ENCODE measurements at regions not wholly inside any gene's neighbourhood (a gene's known extent, or its start where the extent isn't known, plus 50 kb on each side); places are given as distances from the start of the nearest gene placed in this dataset.

- H3K9me1 ChIP-seq (ENCODE audit: control insufficient read depth, extremely low read depth, insufficient read depth, low read length) = no peaks in the 10 kb centered on the region
- H3K27me3 ChIP-seq (ENCODE audit: control insufficient read depth, extremely low read depth, insufficient read depth, low read length) = peaks cover 5% of the 10 kb centered on the region
- no peak overlapping the region for H3K9ac ChIP-seq (ENCODE audit: control insufficient read depth, extremely low read depth, insufficient read depth, low read length)
- TF ChIP-seq CTCF (optimal IDR thresholded peaks at IDR 0.05 in 1 of 3, IDR thresholded peaks at IDR 0.05 in 1 of 3, conservative IDR thresholded peaks at IDR 0.05 in 1 of 3; ENCODE audit: extremely low read depth in 1 of 3, insufficient read depth in 2 of 3, low read length in 3 of 3) (no peak), EZH2 (IDR thresholded peaks at IDR 0.05; ENCODE audit: low read length) (no peak)
- no peaks in the 10 kb centered on the region for H3K4me1 ChIP-seq (ENCODE audit: control insufficient read depth, extremely low read depth, insufficient read depth, low read length)
- dilution Hi-C loops (cut with MboI; ENCODE audit: extremely low pct_ligation_motif_present, low sequenced_read_pairs) = no loop called here
- no peak overlapping the region for H3K4me2 ChIP-seq (ENCODE audit: control insufficient read depth, extremely low read depth, insufficient read depth, low read depth, low read length)
- no peaks in the 10 kb centered on the region for H3K36me3 ChIP-seq (ENCODE audit: control insufficient read depth in 2 of 2, extremely low read depth in 1 of 2, insufficient read depth in 2 of 2, low read length in 2 of 2)
- no peaks in the 10 kb centered on the region for H4K20me1 ChIP-seq (ENCODE audit: control insufficient read depth, extremely low read depth, insufficient read depth, low read length)
- no peak overlapping the region for H3K27ac ChIP-seq (ENCODE audit: control insufficient read depth, insufficient read depth, low read length)
- H2AFZ ChIP-seq (ENCODE audit: control insufficient read depth, low read length) = no peak overlapping the region
- no peaks in the 10 kb centered on the region for H3K79me2 ChIP-seq (ENCODE audit: control insufficient read depth, insufficient read depth, low read length)
- H3K4me3 ChIP-seq (ENCODE audit: control insufficient read depth in 2 of 3, extremely low read depth in 1 of 3, insufficient read depth in 2 of 3, low read depth in 1 of 3, low read length in 3 of 3) = no peak overlapping the region
- DNase-seq (ENCODE audit: low read depth, low spot score) (no peak), FAIRE-seq (no peak)
- H3K9me3 ChIP-seq (ENCODE audit: control insufficient read depth, low read depth, low read length) = no peaks in the 10 kb centered on the region
Observed at GRCh38 chr7:131787101-131787500, 230.7 kb upstream of the PODXL start.

- no peak overlapping the region for H2AFZ ChIP-seq (ENCODE audit: control insufficient read depth, low read length)
- H3K36me3 ChIP-seq (ENCODE audit: control insufficient read depth in 2 of 2, extremely low read depth in 1 of 2, insufficient read depth in 2 of 2, low read length in 2 of 2) = no peaks in the 10 kb centered on the region
- peaks cover 14% of the 10 kb centered on the region for H3K27me3 ChIP-seq (ENCODE audit: control insufficient read depth, extremely low read depth, insufficient read depth, low read length)
- H3K4me2 ChIP-seq (ENCODE audit: control insufficient read depth, extremely low read depth, insufficient read depth, low read depth, low read length) = no peak overlapping the region
- no peaks in the 10 kb centered on the region for H3K79me2 ChIP-seq (ENCODE audit: control insufficient read depth, insufficient read depth, low read length)
- H3K4me1 ChIP-seq (ENCODE audit: control insufficient read depth, extremely low read depth, insufficient read depth, low read length) = no peaks in the 10 kb centered on the region
- no peak for DNase-seq (ENCODE audit: low read depth, low spot score)
- no peaks in the 10 kb centered on the region for H3K9me3 ChIP-seq (ENCODE audit: control insufficient read depth, low read depth, low read length)
- H3K27ac ChIP-seq (ENCODE audit: control insufficient read depth, insufficient read depth, low read length) = no peak overlapping the region
- FAIRE-seq = no peak
- no peak for TF ChIP-seq EZH2 (IDR thresholded peaks at IDR 0.05; ENCODE audit: low read length)
- no peak for TF ChIP-seq CTCF (optimal IDR thresholded peaks at IDR 0.05 in 1 of 3, IDR thresholded peaks at IDR 0.05 in 1 of 3, conservative IDR thresholded peaks at IDR 0.05 in 1 of 3; ENCODE audit: extremely low read depth in 1 of 3, insufficient read depth in 2 of 3, low read length in 3 of 3)
- H4K20me1 ChIP-seq (ENCODE audit: control insufficient read depth, extremely low read depth, insufficient read depth, low read length) = no peaks in the 10 kb centered on the region
- dilution Hi-C loops (cut with MboI; ENCODE audit: extremely low pct_ligation_motif_present, low sequenced_read_pairs) = no loop called here
- no peaks in the 10 kb centered on the region for H3K9me1 ChIP-seq (ENCODE audit: control insufficient read depth, extremely low read depth, insufficient read depth, low read length)
- H3K4me3 ChIP-seq (ENCODE audit: control insufficient read depth in 2 of 3, extremely low read depth in 1 of 3, insufficient read depth in 2 of 3, low read depth in 1 of 3, low read length in 3 of 3) = no peak overlapping the region
- H3K9ac ChIP-seq (ENCODE audit: control insufficient read depth, extremely low read depth, insufficient read depth, low read length) = no peak overlapping the region
Observed at GRCh38 chr7:131786204-131786603, 229.8 kb upstream of the PODXL start.
